Left lobe of liver (tissue), 2 donors: ENCODE measurements at regions not wholly inside any gene's neighbourhood (a gene's known extent, or its start where the extent isn't known, plus 50 kb on each side); places are given as distances from the start of the nearest gene placed in this dataset.
"Not testable (repeated sequence)": the region's sequence is repeated elsewhere in the genome, so short reads cannot be mapped to it uniquely, and the experiment has no call there.

Experiments
- ATAC-seq: fragments of 200-7000 bp; cut with Tn5 transposase; one replicate; pipeline ENCODE4 v1.9.1; 2020; ENCODE audit warnings: mild to moderate bottlenecking, moderate library complexity
- DNase-seq: peaks from one replicate; pipeline ENCODE4 v3.0.0-alpha.2; 2020; ENCODE audit warnings: low spot score
- donor health status: DM: no; HTN: no; CAD: no; lungs with moderate emphysema.
- donor health status: DM: no; HTN: yes; CAD: no.

DNA sequence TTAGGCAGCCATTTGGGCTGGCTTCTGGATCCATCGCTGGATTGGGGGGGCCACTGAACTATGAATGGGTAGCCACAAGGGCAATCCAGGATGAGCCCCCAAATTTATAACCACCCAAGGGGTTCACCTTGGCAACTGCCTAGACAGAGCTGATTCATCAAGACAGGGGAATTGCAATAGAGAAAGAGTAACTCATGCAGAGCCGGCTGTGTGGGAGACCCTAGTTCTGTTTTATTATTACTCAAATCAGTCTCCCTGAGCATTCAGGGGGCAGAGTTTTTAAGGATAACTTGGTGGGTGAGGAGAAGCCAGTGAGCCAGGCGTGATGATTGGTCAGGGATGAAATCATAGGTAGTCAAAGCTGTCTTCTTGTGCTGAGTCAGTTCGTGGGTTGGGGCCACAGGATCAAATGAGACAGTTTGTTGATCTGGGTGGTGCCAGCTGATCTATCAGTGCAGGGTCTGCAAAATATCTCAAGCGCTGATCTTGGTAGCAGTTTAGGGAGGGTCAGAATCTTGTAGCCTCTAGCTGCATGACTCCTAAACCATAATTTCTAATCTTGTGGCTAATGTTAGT is 57.9 kb downstream of the DNAJB9 start:
- DNase-seq (no peak), ATAC-seq (no peak)

DNA sequence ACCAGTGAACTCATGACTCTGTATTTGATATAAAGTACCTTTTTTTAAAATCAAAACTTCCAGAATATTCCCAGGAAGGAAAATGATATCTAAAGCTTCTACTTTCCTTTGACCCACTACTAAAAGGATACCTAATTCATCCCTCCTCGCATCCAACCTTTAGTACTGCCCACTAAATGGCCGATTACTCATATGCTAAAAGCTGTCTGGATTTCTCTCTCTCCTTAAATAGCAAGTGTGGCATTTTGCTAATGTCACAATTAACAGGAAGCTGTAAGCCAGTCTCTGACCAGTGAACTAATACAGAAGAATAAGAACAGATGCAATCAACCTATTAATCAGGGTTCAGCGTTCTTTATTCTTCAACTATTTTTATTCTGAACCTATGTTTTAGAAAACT is 59.0 kb downstream of the DNAJB9 start:
- ATAC-seq (no peak), DNase-seq (no peak)

DNA sequence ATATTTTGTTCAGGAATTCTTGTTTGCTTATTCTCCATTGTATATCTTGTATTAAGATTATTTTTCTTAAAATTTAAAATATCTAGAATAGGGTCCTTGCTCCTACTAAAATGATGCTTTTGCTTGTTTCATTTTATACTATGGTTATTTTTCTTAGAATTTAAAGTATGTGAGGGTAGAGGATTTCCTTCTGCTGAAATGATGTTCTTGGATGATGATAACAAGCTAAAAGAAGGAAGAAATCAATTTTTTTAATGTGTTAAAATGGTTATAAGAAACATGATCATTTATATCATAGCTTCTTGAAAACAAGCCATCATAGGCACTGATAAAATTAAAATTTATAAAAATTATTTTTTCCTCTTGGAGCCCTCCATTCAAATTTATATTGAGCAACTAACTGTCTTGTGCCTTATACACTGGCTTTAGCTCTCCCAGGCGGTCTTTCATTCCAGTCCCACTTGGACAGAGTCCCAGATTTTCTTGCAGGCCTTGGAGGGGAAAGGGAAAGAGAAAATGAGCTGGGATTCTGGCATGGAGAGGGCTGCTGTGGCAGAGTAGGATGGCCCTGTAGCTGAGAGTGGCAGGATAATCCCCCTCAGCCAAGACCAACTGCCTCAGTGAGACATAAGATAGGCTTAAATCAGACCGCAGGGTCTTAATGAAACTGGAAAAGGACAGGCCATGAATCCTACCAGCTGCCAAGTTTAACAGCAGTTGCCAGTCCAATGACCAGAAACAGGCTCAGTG is 60.2 kb downstream of the DNAJB9 start:
- ATAC-seq: peak; percentile 32
- DNase-seq: no peak

DNA sequence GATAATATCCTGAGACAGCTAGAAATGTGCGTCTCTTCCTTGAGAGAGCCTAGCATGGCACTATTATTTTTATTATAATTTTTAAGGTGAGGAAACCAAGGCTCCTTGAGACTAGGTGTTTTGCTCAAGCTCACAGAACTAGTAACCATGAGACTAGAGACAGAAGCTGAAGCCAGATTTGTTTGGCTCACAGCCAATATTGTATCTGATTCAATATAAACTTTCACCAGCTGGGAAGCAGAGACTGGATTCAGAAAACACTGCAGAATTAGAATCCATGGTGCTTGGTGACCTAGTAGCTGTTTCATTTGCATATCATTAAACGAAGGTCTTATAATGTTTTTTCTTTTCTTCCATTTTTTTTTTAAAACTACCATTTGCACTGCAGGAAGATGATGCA is 64.4 kb downstream of the DNAJB9 start:
- DNase-seq: no peak
- no peak for ATAC-seq

DNA sequence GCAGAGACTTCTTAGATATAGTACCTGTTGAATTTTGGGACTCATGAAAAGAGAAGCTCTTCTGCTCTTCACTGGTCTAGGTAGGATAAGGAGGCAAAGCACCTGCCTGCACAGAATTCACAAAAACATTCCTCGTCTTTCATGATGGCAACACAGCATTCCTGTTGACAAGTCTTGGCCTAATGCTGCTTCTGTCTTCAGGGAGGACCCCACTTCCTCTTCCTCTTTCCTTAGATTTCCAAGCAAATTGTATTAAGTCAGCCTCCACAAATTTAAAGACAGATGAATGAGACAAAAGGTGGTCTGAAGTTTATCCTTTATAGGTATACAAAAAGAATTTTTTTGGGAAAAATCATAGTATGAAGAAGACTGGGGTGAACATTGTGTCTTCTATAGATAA is 64.9 kb downstream of the DNAJB9 start:
- DNase-seq: no peak
- ATAC-seq: no peak

DNA sequence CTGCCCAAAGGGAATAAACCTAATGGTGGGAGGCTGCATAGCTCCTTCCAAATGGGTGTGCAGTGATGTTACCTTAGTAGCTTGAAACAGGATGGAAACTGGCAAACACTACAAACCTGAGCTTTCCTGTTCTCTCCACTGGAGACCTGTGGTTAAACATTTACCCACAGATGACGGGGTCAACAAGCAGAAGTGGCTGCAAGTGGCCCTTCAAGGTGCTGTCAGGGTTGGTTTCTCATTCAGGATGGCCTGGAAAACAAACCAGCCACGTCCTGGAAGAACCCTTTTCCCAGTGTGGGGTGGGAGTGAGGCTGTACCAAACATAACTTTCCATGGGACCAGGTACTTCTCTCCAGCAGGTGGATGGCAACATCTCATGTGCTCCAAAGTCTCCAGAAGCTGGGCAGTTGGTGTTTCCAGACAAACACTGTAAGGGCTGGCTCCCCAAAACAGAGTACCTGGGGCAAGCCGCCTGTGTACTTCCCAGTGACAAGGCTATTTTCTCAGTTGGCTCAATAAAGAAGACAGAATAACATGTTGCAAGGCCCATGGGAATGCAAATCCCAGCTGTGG is 67.5 kb downstream of the DNAJB9 start:
- peak; percentile 50 for DNase-seq
- ATAC-seq: peak; percentile 99

DNA sequence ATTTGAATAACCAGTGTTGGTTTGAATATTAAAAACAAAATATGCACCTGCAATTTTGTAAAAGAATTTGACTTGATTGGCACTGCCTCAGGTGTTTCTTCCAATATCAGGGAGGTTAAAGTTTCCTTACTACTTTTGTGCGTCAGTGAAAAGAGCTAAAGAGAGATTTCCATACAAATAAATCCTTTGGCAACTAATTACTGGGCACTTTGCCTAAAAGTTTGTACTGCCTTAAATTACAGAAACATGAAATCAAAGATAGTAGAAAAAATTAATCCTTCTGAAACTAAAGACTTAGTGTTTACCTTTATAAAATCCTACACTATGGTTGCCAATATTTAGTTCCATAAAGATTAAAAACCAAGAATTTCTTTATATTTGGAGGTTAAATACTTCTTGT is 72.5 kb downstream of the DNAJB9 start:
- ATAC-seq (no peak), DNase-seq (no peak)

DNA sequence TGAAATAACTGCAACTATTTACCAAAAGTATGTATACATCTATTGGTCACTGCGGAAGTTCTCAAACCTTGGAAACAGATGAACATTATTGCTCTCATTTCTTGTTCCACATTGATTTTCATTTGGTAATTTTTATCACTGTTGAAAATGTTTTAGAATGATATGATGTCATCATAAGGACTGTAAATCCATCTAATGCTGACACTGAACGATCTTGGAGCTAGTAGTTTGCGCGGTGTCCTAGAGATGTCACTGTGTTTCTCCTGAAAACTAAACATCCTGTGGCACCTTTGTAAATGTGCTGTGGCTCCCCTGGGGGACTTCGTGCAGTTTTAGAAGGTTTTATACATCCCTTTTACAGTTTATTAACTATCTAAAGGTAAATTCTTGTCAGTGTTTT is 73.5 kb downstream of the DNAJB9 start:
- no peak for ATAC-seq
- no peak for DNase-seq

DNA sequence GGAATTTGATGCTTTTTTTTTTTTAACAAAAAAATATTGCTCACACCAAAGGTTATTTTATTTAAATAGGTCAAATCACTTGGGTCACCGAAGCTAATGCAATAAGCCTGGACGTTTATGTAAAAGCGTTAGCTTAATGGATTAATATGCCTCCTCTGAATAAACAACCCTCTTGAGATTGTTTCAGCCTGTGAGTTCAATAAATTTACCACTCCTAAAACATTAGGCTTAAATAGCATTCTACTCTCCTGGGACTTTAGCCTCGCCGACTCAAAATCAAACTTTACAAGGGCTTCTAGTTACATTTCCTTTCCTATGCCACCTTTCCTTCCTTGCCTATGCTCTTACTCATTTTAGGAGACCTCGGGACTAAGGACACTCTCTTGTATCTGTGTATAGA is 79.3 kb downstream of the DNAJB9 start:
- no peak for ATAC-seq
- no peak for DNase-seq

DNA sequence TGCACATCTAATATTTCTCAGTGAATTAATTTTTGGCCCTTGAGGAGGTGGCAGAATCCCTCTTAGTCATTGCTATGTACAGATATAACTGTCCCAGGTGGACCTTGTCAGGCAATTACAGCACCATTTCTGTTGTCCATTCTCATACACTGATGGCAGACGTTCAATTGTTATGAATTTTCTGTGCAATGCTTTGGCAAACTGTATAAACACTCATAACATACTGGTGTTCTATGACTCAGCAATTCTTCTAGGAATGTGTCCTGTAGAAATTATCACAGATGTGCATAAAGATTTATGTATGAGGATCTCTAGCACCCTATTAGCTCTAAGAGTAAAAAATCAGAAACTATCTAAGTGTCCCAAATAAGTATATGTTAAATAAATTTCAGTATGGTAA is 80.8 kb downstream of the DNAJB9 start:
- DNase-seq: no peak
- ATAC-seq: no peak

DNA sequence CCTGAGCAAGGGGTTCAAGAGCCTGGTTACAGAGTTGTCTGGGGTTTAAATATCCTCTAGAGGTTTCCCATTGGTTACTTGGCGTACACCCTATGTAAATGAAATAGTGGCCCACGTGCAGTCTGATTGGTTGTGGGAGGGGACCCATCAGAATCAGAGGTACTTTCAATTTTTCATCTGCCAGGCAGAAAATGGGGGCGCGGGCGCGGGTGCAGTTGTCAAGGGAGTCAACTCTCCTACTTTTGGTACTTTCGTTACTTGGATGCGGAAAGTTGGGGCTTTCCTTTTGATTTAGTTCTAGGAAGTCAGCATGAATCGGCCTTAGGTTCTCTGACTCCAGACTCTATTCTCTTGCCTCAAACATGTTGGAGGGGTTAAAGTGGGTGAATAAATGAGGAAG is 83.2 kb downstream of the DNAJB9 start:
- DNase-seq: no peak

DNA sequence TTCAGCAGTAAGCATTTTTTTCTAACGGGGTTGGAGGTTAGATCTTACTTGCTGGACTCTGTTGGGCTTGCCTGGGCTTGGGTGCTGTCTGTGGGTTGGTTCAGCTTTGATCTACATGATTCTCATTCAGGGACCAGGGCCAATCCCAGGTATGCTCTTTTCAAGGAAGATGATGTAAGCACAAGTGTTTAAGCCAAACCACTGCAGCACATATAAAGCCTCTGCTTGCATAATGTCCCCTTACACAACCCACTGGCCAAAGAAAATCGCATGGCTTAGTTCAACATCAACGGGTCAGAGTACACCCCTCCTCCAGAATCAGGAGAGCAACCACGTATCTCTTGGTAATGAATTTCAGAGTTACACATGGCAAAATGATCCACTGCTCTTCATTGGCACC is 83.9 kb downstream of the DNAJB9 start:
- DNase-seq (peak; percentile 86), ATAC-seq (peak; percentile 91)

More for the DNA sequence above, 83.2 kb downstream of the DNAJB9 start:
- ATAC-seq: no peak

DNA sequence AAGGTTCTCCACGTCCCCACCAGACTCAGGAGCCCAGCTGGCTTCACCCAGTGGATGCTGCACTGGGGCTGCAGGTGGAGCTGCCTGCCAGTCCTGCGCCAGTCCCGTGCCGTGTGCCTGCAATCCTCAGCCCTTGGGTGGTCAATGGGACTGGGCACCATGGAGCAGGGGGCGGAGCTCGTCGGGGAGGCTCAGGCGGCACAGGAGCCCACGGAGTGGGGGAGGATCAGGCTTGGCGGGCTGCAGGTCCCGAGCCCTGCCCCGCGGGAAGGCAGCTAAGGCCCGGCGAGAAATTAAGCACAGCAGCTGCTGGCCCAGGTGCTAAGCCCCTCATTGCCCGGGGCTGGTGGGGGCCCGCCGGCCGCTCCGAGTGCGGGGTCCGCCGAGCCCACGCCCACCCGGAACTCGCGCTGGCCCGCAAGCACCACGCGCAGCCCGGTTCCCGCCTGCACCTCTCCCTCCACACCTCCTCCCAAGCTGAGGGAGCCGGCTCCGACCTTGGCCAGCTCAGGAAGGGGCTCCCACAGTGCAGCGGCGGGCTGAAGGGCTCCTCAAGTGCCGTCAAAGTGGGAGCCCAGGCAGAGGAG is 87.6 kb downstream of the DNAJB9 start:
- DNase-seq, ATAC-seq: not testable (repeated sequence)

DNA sequence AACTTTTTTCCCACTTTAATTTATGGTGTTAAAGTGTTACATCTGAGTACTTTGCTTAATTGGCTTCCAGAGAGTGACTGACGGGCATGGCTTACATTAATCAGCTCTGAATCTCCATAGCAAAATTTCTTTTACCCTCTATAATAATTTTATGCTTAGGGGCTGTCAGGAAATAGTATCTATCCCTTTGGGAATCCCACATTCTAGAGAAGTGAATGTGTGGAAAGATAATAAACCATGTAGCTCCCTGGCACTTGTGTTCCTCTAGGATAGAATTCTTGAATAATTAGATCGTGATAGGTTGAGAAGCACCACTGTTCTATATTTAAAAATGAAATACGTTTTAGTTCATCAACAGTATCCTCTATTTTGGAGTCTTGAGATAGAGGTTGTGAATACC is 89.6 kb downstream of the DNAJB9 start:
- DNase-seq (no peak), ATAC-seq (no peak)

DNA sequence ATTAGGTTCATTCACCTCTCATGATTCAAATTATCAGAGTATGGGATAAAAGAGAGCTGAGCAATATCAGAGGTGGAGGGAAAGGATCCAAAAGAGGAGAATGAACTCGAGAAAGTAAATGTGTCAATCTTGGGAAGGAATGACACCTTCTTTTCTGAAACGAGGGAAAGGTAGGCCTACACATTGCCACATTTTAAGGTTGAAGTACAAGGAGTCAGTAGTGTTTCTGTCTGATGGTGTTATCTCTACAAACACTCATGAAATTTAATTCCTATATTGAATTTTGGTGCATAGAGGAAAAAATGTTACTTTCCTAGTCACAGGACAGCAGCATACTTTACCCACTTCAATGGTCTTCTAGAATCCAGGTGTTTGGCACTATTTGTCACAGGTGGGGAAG is 90.2 kb downstream of the DNAJB9 start:
- ATAC-seq (peak; percentile 58), DNase-seq (no peak)

DNA sequence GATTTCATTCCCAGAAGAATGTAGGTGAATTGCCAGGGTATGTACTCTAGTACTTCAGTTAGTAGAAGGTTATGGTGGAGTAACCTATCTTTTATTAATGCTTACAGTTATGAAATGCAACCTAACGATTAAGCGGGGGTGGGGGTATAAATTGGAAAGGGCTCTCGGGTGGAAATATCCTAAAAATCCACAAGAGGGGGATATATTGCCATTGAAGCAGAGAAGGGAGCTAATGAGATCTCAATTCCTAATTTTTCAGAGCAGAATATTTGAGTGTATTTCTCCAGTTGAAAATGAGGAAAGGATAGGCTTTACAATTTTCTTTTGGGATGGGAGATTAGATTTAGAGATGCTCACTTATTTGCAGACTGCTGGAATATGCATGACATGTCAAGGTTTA is 90.8 kb downstream of the DNAJB9 start:
- ATAC-seq: peak; percentile 84
- no peak for DNase-seq

DNA sequence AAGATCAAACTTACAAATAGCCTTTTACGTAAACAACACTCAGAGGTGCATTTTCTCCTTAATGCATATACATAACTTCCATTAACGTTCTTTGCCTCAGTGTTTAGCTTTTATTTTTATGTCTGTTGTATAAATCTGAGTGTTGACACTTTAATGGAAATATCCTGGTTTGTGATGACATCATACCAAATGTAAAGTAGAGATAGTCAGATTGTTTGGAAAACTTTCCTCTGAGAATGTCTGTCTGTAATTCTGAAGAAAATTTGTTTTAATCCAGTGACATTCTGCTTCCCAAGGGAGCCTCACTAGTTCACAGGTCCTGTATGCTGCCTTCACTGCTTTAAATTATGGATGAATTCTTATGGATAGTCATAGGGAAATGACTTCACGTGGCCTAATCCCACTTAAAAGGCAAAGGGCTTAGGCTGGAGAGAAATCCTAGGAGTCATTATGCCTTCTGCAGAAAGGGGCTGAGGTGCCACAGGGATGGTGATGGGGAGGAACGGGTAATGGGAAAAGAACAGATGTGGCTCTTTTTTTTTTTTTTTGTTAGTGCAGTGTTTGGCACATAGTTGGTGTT is 93.2 kb downstream of the DNAJB9 start:
- no peak for DNase-seq
- no peak for ATAC-seq

DNA sequence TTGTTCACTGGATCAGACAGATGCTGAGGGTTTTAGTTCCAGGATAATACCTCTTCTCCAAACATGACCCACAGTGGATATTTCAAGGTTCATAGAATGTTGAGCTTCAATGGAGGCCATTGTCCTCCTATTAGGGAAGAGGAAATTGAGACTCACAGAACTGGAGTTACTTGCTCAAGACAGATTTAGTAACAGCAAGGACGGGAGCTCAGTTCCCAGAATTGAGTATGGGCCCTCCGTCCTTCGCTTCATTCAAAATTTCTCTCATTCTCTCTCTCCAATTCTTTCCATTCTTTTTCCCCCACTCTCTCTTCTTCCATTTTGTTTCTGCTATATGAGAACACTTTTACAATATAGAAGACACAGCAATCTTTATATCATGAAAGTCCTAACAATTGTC is 94.0 kb downstream of the DNAJB9 start:
- no peak for ATAC-seq
- DNase-seq: no peak

DNA sequence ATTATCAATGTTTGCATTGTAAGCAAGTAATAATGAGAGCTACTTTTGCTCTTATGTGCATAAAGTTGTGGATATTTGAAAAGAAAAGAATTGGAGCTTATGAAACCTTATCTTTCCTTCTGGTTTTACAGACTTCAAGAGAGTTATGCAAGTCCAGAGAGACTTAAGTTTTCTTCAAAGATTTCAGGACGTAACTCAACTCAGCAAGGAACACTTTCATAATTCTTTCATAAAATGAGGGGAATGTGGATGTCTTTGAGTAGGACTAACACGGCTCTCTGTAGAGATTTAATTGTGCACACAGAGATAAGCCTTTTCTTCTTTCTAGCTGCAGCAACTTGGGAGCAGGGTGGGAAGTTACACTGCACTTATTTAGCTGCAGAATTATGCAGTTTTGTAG is 97.5 kb downstream of the DNAJB9 start:
- DNase-seq: no peak
- no peak for ATAC-seq

DNA sequence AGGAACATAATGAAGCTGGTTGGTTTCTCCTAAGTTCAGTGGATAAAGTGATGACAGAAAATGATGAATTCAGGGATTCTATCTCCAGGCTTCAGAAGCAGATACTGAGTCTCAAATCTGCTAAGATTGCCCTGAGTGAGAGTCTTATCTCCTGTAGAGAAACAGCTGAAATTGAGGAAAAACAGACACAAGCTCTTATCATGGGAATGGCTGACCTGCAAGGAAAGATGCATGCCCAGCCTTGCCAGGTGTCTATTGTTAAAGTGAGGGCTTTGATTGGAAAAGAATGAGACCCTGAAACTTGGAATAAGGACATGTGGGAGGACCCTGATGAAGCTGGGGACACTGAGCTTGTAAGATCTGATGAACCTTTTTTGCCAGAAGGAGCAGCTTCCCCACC is 100.3 kb downstream of the DNAJB9 start:
- DNase-seq (no peak), ATAC-seq (no peak)

DNA sequence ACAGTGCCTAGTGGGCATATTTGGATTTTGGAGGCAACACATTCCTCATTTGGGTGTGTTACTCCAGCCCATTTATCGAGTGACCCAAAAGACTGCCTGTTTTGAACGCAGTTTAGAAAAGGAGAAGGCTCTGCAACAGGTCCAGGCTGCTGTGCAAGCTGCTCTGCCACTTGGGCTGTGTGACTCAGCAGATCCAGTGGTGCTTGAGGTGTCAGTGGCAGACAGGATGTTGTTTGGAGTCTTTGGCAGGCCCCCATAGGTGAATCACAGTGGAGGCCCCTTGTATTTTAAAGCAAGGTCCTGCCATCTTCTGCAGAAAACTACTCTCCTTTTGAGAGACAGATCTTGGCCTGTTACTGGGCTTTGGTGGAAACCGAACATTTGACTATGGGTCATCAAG is 104.0 kb downstream of the DNAJB9 start:
- not testable (repeated sequence) for DNase-seq, ATAC-seq

DNA sequence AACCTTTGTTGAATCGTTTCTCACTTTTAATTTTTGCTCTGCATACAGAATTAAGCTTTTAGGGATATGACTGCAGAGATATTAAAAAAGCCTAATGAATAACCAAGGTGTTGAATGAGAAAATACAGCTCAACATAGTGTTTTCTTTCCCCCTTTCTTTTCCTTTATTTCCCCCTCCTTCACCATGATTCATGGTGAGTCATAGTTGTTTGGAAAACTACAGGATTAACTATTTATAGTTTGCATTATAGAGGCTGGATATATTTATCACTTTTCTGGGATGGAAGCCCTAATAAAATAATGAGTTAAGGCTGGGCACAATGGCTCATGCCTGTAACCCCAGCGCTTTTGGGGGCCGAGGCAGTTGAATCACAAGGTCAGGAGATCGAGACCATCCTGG is 115.0 kb downstream of the DNAJB9 start:
- DNase-seq (no peak), ATAC-seq (no peak)
